ENCODE measurements at regions not wholly inside any gene's neighbourhood (a gene's known extent, or its start where the extent isn't known, plus 50 kb on each side); places are given as distances from the start of the nearest gene placed in this dataset.
A peak's percentile ranks its signal among the peaks of the same experiment; 100 is the strongest.

GRCh38 chr2:14843507-14844204, 211.1 kb downstream of the LRATD1 start:
- Histone ChIP-seq H3K9me3 (ENCODE audit: control insufficient read depth, insufficient read depth, low read length) (peaks cover 3% of the 10 kb centered on the region), H3K27me3 (ENCODE audit: control insufficient read depth, insufficient read depth, low read length) (no peaks in the 10 kb centered on the region), H3K27ac (ENCODE audit: low read depth, low read length) (no peak overlapping the region), H3K4me1 (ENCODE audit: control insufficient read depth, insufficient read depth, low read length) (no peaks in the 10 kb centered on the region), H3K4me3 (ENCODE audit: low read depth, low read length) (no peak overlapping the region), H3K36me3 (ENCODE audit: control insufficient read depth, insufficient read depth, low read length) (no peaks in the 10 kb centered on the region)
- no peak for DNase-seq (ENCODE audit: low read depth in 4 of 6, low spot score in 6 of 6)
- WGBS (ENCODE audit: insufficient coverage) = 96% methylated on average over 5 of the region's 5 CpGs

GRCh38 chr2:14855751-14856150, 223.2 kb downstream of the LRATD1 start:
- H3K27ac ChIP-seq (ENCODE audit: low read depth, low read length) = no peak overlapping the region
- no peak overlapping the region for H3K4me3 ChIP-seq (ENCODE audit: low read depth, low read length)
- no peaks in the 10 kb centered on the region for H3K4me1 ChIP-seq (ENCODE audit: control insufficient read depth, insufficient read depth, low read length)
- H3K9me3 ChIP-seq (ENCODE audit: control insufficient read depth, insufficient read depth, low read length) = no peaks in the 10 kb centered on the region
- no peaks in the 10 kb centered on the region for H3K36me3 ChIP-seq (ENCODE audit: control insufficient read depth, insufficient read depth, low read length)
- DNase-seq (ENCODE audit: low read depth in 4 of 6, low spot score in 6 of 6) = no peak
- WGBS (ENCODE audit: insufficient coverage) = no CpG with 5 or more reads among the region's 2 CpGs
- H3K27me3 ChIP-seq (ENCODE audit: control insufficient read depth, insufficient read depth, low read length) = no peaks in the 10 kb centered on the region

- WGBS (ENCODE audit: insufficient coverage) = 71% methylated on average over 1 of the region's 3 CpGs
- Histone ChIP-seq H3K4me1 (ENCODE audit: control insufficient read depth, insufficient read depth, low read length) (no peaks in the 10 kb centered on the region), H3K36me3 (ENCODE audit: control insufficient read depth, insufficient read depth, low read length) (no peaks in the 10 kb centered on the region), H3K27ac (ENCODE audit: low read depth, low read length) (no peak overlapping the region), H3K4me3 (ENCODE audit: low read depth, low read length) (no peak overlapping the region), H3K9me3 (ENCODE audit: control insufficient read depth, insufficient read depth, low read length) (no peaks in the 10 kb centered on the region), H3K27me3 (ENCODE audit: control insufficient read depth, insufficient read depth, low read length) (no peaks in the 10 kb centered on the region)
- peak in 1 of 6 donors; percentile 66 for DNase-seq (ENCODE audit: low read depth in 4 of 6, low spot score in 6 of 6)
These were observed 228.7 kb downstream of the LRATD1 start for GRCh38 chr2:14861181-14861580.

GRCh38 chr2:14866736-14867352, 234.3 kb downstream of the LRATD1 start:
- H3K36me3 ChIP-seq (ENCODE audit: control insufficient read depth, insufficient read depth, low read length) = no peaks in the 10 kb centered on the region
- WGBS (ENCODE audit: insufficient coverage) = no CpG with 5 or more reads among the region's 1 CpG

GRCh38 chr2:14867853-14868252, 235.3 kb downstream of the LRATD1 start:
- Histone ChIP-seq H3K9me3 (ENCODE audit: control insufficient read depth, insufficient read depth, low read length) (no peaks in the 10 kb centered on the region), H3K4me1 (ENCODE audit: control insufficient read depth, insufficient read depth, low read length) (no peaks in the 10 kb centered on the region), H3K27me3 (ENCODE audit: control insufficient read depth, insufficient read depth, low read length) (no peaks in the 10 kb centered on the region), H3K4me3 (ENCODE audit: low read depth, low read length) (no peak overlapping the region), H3K27ac (ENCODE audit: low read depth, low read length) (no peak overlapping the region), H3K36me3 (ENCODE audit: control insufficient read depth, insufficient read depth, low read length) (no peaks in the 10 kb centered on the region)
- WGBS (ENCODE audit: insufficient coverage) = no CpG with 5 or more reads among the region's 1 CpG
- DNase-seq (ENCODE audit: low read depth in 4 of 6, low spot score in 6 of 6) = no peak

More at GRCh38 chr2:14866736-14867352, 234.3 kb downstream of the LRATD1 start:
- H3K4me3 ChIP-seq (ENCODE audit: low read depth, low read length) = no peak overlapping the region
- no peaks in the 10 kb centered on the region for H3K9me3 ChIP-seq (ENCODE audit: control insufficient read depth, insufficient read depth, low read length)
- H3K4me1 ChIP-seq (ENCODE audit: control insufficient read depth, insufficient read depth, low read length) = no peaks in the 10 kb centered on the region
- no peaks in the 10 kb centered on the region for H3K27me3 ChIP-seq (ENCODE audit: control insufficient read depth, insufficient read depth, low read length)
- DNase-seq (ENCODE audit: low read depth in 4 of 6, low spot score in 6 of 6) = peak in 1 of 6 donors; percentile 6
- no peak overlapping the region for H3K27ac ChIP-seq (ENCODE audit: low read depth, low read length)

- H3K36me3 ChIP-seq (ENCODE audit: control insufficient read depth, insufficient read depth, low read length) = no peaks in the 10 kb centered on the region
- DNase-seq (ENCODE audit: low read depth in 4 of 6, low spot score in 6 of 6) = no peak
- no peak overlapping the region for H3K27ac ChIP-seq (ENCODE audit: low read depth, low read length)
- no peaks in the 10 kb centered on the region for H3K4me1 ChIP-seq (ENCODE audit: control insufficient read depth, insufficient read depth, low read length)
- WGBS (ENCODE audit: insufficient coverage) = 83% methylated on average over 15 of the region's 17 CpGs
- no peaks in the 10 kb centered on the region for H3K9me3 ChIP-seq (ENCODE audit: control insufficient read depth, insufficient read depth, low read length)
- H3K4me3 ChIP-seq (ENCODE audit: low read depth, low read length) = no peak overlapping the region
- H3K27me3 ChIP-seq (ENCODE audit: control insufficient read depth, insufficient read depth, low read length) = no peaks in the 10 kb centered on the region
These were observed 240.3 kb downstream of the LRATD1 start for GRCh38 chr2:14872779-14873325.

- H3K27ac ChIP-seq (ENCODE audit: low read depth, low read length) = no peak overlapping the region
- H3K4me1 ChIP-seq (ENCODE audit: control insufficient read depth, insufficient read depth, low read length) = no peaks in the 10 kb centered on the region
- no peak overlapping the region for H3K4me3 ChIP-seq (ENCODE audit: low read depth, low read length)
- no peaks in the 10 kb centered on the region for H3K36me3 ChIP-seq (ENCODE audit: control insufficient read depth, insufficient read depth, low read length)
- no CpG with 5 or more reads among the region's 3 CpGs for WGBS (ENCODE audit: insufficient coverage)
- H3K27me3 ChIP-seq (ENCODE audit: control insufficient read depth, insufficient read depth, low read length) = no peaks in the 10 kb centered on the region
- no peaks in the 10 kb centered on the region for H3K9me3 ChIP-seq (ENCODE audit: control insufficient read depth, insufficient read depth, low read length)
- peak in 1 of 6 donors; percentile 60 for DNase-seq (ENCODE audit: low read depth in 4 of 6, low spot score in 6 of 6)
These were observed 249.3 kb downstream of the LRATD1 start for GRCh38 chr2:14881651-14882327.

- 95% methylated on average over 1 of the region's 2 CpGs for WGBS (ENCODE audit: insufficient coverage)
- Histone ChIP-seq H3K27ac (ENCODE audit: low read depth, low read length) (no peak overlapping the region), H3K27me3 (ENCODE audit: control insufficient read depth, insufficient read depth, low read length) (no peaks in the 10 kb centered on the region), H3K4me3 (ENCODE audit: low read depth, low read length) (no peak overlapping the region), H3K4me1 (ENCODE audit: control insufficient read depth, insufficient read depth, low read length) (no peaks in the 10 kb centered on the region), H3K9me3 (ENCODE audit: control insufficient read depth, insufficient read depth, low read length) (no peaks in the 10 kb centered on the region), H3K36me3 (ENCODE audit: control insufficient read depth, insufficient read depth, low read length) (no peaks in the 10 kb centered on the region)
- DNase-seq (ENCODE audit: low read depth in 4 of 6, low spot score in 6 of 6) = no peak
These were observed 252.1 kb downstream of the LRATD1 start for GRCh38 chr2:14884651-14885050.

GRCh38 chr2:14891546-14891945, 259.0 kb downstream of the LRATD1 start:
- Histone ChIP-seq H3K9me3 (ENCODE audit: control insufficient read depth, insufficient read depth, low read length) (no peaks in the 10 kb centered on the region), H3K27ac (ENCODE audit: low read depth, low read length) (no peak overlapping the region), H3K36me3 (ENCODE audit: control insufficient read depth, insufficient read depth, low read length) (no peaks in the 10 kb centered on the region), H3K27me3 (ENCODE audit: control insufficient read depth, insufficient read depth, low read length) (no peaks in the 10 kb centered on the region), H3K4me3 (ENCODE audit: low read depth, low read length) (no peak overlapping the region), H3K4me1 (ENCODE audit: control insufficient read depth, insufficient read depth, low read length) (no peaks in the 10 kb centered on the region)
- WGBS (ENCODE audit: insufficient coverage) = 88% methylated on average over 3 of the region's 3 CpGs
- peak in 1 of 6 donors; percentile 16 for DNase-seq (ENCODE audit: low read depth in 4 of 6, low spot score in 6 of 6)

All from spinal cord (tissue), 9 donors.